ENCODE measurements at regions not wholly inside any gene's neighbourhood (a gene's known extent, or its start where the extent isn't known, plus 50 kb on each side); places are given as distances from the start of the nearest gene placed in this dataset.

GRCh38 chr3:163577271-163577670 lies 1501.0 kb downstream of the SI start:
- no TSS peak for BruUV-seq (replicated peaks)
- Histone ChIP-seq H3K9me3 (ENCODE audit: control insufficient read depth in 1 of 2, insufficient read depth in 1 of 2, low read depth in 1 of 2, low read length in 2 of 2) (no peaks in the 10 kb centered on the region), H3K9ac (ENCODE audit: low read length) (no peak overlapping the region), H3K27ac (ENCODE audit: low read depth, low read length) (no peak overlapping the region), H3K27me3 (ENCODE audit: insufficient read depth, low read length) (no peaks in the 10 kb centered on the region), H4K20me1 (ENCODE audit: insufficient read depth) (no peaks in the 10 kb centered on the region; the same call in 1 of the 2 replicates), H2AFZ (ENCODE audit: low read depth, low read length, poor library complexity, severe bottlenecking) (no peak overlapping the region), H3K79me2 (ENCODE audit: insufficient read depth, low read length) (no peaks in the 10 kb centered on the region), H3K4me1 (ENCODE audit: control insufficient read depth in 1 of 2, insufficient read depth in 2 of 2, low read length in 2 of 2) (no peaks in the 10 kb centered on the region), H3K9me2 (ENCODE audit: insufficient read depth) (no peaks in the 10 kb centered on the region), H3K36me3 (ENCODE audit: control insufficient read depth in 1 of 2, insufficient read depth in 2 of 2, low read length in 2 of 2) (no peaks in the 10 kb centered on the region), H3K4me2 (ENCODE audit: low read length) (no peak overlapping the region), H3K4me3 (replicated peaks in 1 of 2; ENCODE audit: low read depth in 1 of 2, low read length in 2 of 2) (no peak overlapping the region)
- ATAC-seq (no peak), DNase-seq (ENCODE audit: low read depth, low spot score) (no peak)
- ChIA-PET RAD21 (ENCODE audit: low non-redundant PET in 1 of 2, low total read pairs in 2 of 2, uncharacterized antibody in 2 of 2, unreplicated experiment in 2 of 2) (no interaction called here), CTCF (no interaction called here), POLR2A (no interaction called here)
- intact Hi-C loops (cut with micrococcal nuclease): no loop called here
- no peak for TF ChIP-seq EZH2 (IDR thresholded peaks at IDR 0.05)
- TF ChIP-seq ELF1 (IDR thresholded peaks at IDR 0.05; ENCODE audit: borderline replicate concordance, low read depth): no peak
- no peak for TF ChIP-seq REST (IDR thresholded peaks at IDR 0.05; ENCODE audit: low read depth)
- no peak for TF ChIP-seq JUND (IDR thresholded peaks at IDR 0.05)
- no peak for TF ChIP-seq EGR1 (IDR thresholded peaks at IDR 0.05; ENCODE audit: low read depth)
- no peak for TF ChIP-seq ZNF274 (IDR thresholded peaks at IDR 0.05; ENCODE audit: low read depth, low read length)

GRCh38 chr3:163576314-163576713 lies 1502.0 kb downstream of the SI start:
- no peak overlapping the region for H2AFZ ChIP-seq (ENCODE audit: low read depth, low read length, poor library complexity, severe bottlenecking)
- H3K9me2 ChIP-seq (ENCODE audit: insufficient read depth): no peaks in the 10 kb centered on the region
- ATAC-seq (no peak), DNase-seq (ENCODE audit: low read depth, low spot score) (no peak)
- H4K20me1 ChIP-seq (ENCODE audit: insufficient read depth): no peaks in the 10 kb centered on the region; the same call in 1 of the 2 replicates
- BruUV-seq (replicated peaks): no TSS peak
- RAD21 ChIA-PET (ENCODE audit: low non-redundant PET in 1 of 2, low total read pairs in 2 of 2, uncharacterized antibody in 2 of 2, unreplicated experiment in 2 of 2): no interaction called here
- no peak overlapping the region for H3K27ac ChIP-seq (ENCODE audit: low read depth, low read length)
- H3K9me3 ChIP-seq (ENCODE audit: control insufficient read depth in 1 of 2, insufficient read depth in 1 of 2, low read depth in 1 of 2, low read length in 2 of 2): no peaks in the 10 kb centered on the region
- no peak overlapping the region for H3K9ac ChIP-seq (ENCODE audit: low read length)
- no peak overlapping the region for H3K4me2 ChIP-seq (ENCODE audit: low read length)
- H3K4me1 ChIP-seq (ENCODE audit: control insufficient read depth in 1 of 2, insufficient read depth in 2 of 2, low read length in 2 of 2): no peaks in the 10 kb centered on the region
- H3K4me3 ChIP-seq (replicated peaks in 1 of 2; ENCODE audit: low read depth in 1 of 2, low read length in 2 of 2): no peak overlapping the region
- intact Hi-C loops (cut with micrococcal nuclease): no loop called here
- no peaks in the 10 kb centered on the region for H3K27me3 ChIP-seq (ENCODE audit: insufficient read depth, low read length)
- CTCF ChIA-PET: no interaction called here
- no peaks in the 10 kb centered on the region for H3K79me2 ChIP-seq (ENCODE audit: insufficient read depth, low read length)
- POLR2A ChIA-PET: no interaction called here
- H3K36me3 ChIP-seq (ENCODE audit: control insufficient read depth in 1 of 2, insufficient read depth in 2 of 2, low read length in 2 of 2): no peaks in the 10 kb centered on the region
- TF ChIP-seq MAX (IDR thresholded peaks at IDR 0.05) (no peak), ZNF274 (IDR thresholded peaks at IDR 0.05; ENCODE audit: low read depth, low read length) (no peak), FOSL1 (IDR thresholded peaks at IDR 0.05; ENCODE audit: low read depth) (no peak), SIN3A (IDR thresholded peaks at IDR 0.05; ENCODE audit: low read depth) (no peak), ZBTB33 (IDR thresholded peaks at IDR 0.05; ENCODE audit: extremely low read depth, insufficient replicate concordance, low read length) (no peak), RAD21 (IDR thresholded peaks at IDR 0.05; ENCODE audit: low read depth) (no peak), CEBPB (IDR thresholded peaks at IDR 0.05; ENCODE audit: low read depth) (no peak), EZH2phosphoT487 (IDR thresholded peaks at IDR 0.05; ENCODE audit: borderline replicate concordance) (no peak), POLR2A (IDR thresholded peaks at IDR 0.05; ENCODE audit: borderline replicate concordance, extremely low read depth, insufficient read depth, insufficient read length) (no peak), TCF7L2 (IDR thresholded peaks at IDR 0.05; ENCODE audit: borderline replicate concordance, extremely low read depth, insufficient read depth, insufficient read length) (no peak), EGR1 (IDR thresholded peaks at IDR 0.05; ENCODE audit: low read depth) (no peak), YY1 (IDR thresholded peaks at IDR 0.05; ENCODE audit: extremely low read depth, insufficient replicate concordance, low read depth, low read length) (no peak), ATF3 (IDR thresholded peaks at IDR 0.05) (no peak)

All from HCT116 (cell line).